Vagina (tissue), 2 donors: ENCODE measurements at regions not wholly inside any gene's neighbourhood (a gene's known extent, or its start where the extent isn't known, plus 50 kb on each side); places are given as distances from the start of the nearest gene placed in this dataset.

Experiments used
- CTCF ChIP-seq, 3 experiments: fragments of 450-650 bp in 2 of 3; fragments of 200-600 bp in 1 of 3; sonication (generic) in 1 of 3; IDR thresholded peaks; one replicate each; pipeline ENCODE4 v1.5.1; 2017 to 2019; ENCODE audit warnings: antibody characterized with exemption in 3 of 3, mild to moderate bottlenecking in 2 of 3, moderate library complexity in 2 of 3
- POLR2A ChIP-seq, 2 donors: fragments of 450-650 bp; IDR thresholded peaks; one replicate each; pipeline ENCODE4 v1.6.1; 2017; ENCODE audit warnings: antibody characterized with exemption in 2 of 2, mild to moderate bottlenecking in 2 of 2, moderate library complexity in 2 of 2
- POLR2AphosphoS5 ChIP-seq, 2 donors: sonication (generic); formaldehyde crosslinking; IDR thresholded peaks; one replicate each; pipeline ENCODE4 v1.9.0; 2017; ENCODE audit warnings: antibody characterized with exemption in 2 of 2, mild to moderate bottlenecking in 2 of 2, low read depth in 1 of 2; ENCODE audit not compliant: insufficient read depth in 1 of 2

GRCh38 chr11:69892986-69893555 lies 73.9 kb upstream of the FGF3 start:
- TF ChIP-seq POLR2A (IDR thresholded peaks at IDR 0.05) (no peak), POLR2AphosphoS5 (IDR thresholded peaks at IDR 0.05; ENCODE audit: insufficient read depth in 1 of 2, low read depth in 1 of 2) (no peak), CTCF (IDR thresholded peaks at IDR 0.05) (no peak)
